Fibroblast of skin of back (primary cell): ENCODE measurements at regions not wholly inside any gene's neighbourhood (a gene's known extent, or its start where the extent isn't known, plus 50 kb on each side); places are given as distances from the start of the nearest gene placed in this dataset.
"Not testable (repeated sequence)": the region's sequence is repeated elsewhere in the genome, so short reads cannot be mapped to it uniquely, and the experiment has no call there.

Source experiments
- DNase-seq: peaks from one replicate; pipeline ENCODE4 v3.0.0-alpha.2; 2013

- DNase-seq, result no peak
These were observed 126.4 kb downstream of the CCER1 start for GRCh38 chr12:90828621-90829020.

- DNase-seq, result no peak
These were observed 127.4 kb downstream of the CCER1 start for GRCh38 chr12:90827567-90827966.

- DNase-seq, result no peak
These were observed 128.9 kb downstream of the CCER1 start for GRCh38 chr12:90826036-90826435.

- DNase-seq, result no peak
These were observed 131.1 kb downstream of the CCER1 start for GRCh38 chr12:90823859-90824258.

GRCh38 chr12:90819709-90820108 lies 135.3 kb downstream of the CCER1 start:
- DNase-seq, result no peak

GRCh38 chr12:90816353-90817089 lies 138.5 kb downstream of the CCER1 start:
- peak; percentile 42 for DNase-seq

GRCh38 chr12:90809940-90810339 lies 145.0 kb downstream of the CCER1 start:
- DNase-seq, result no peak

GRCh38 chr12:90808568-90808967 lies 146.4 kb downstream of the CCER1 start:
- DNase-seq, result no peak

- DNase-seq, result no peak
These were observed 152.2 kb downstream of the CCER1 start for GRCh38 chr12:90802727-90803126.

GRCh38 chr12:90801776-90802175 lies 153.2 kb downstream of the CCER1 start:
- peak; percentile 51 for DNase-seq

GRCh38 chr12:90794212-90794611 lies 160.8 kb downstream of the CCER1 start:
- no peak for DNase-seq

GRCh38 chr12:90792718-90793117 lies 162.3 kb downstream of the CCER1 start:
- DNase-seq, result not testable (repeated sequence)

GRCh38 chr12:90791445-90791844 lies 163.5 kb downstream of the CCER1 start:
- DNase-seq, result no peak

- DNase-seq, result no peak
These were observed 164.2 kb downstream of the CCER1 start for GRCh38 chr12:90790747-90791146.

- DNase-seq, result peak; percentile 87
These were observed 181.5 kb downstream of the CCER1 start for GRCh38 chr12:90773491-90773890.

GRCh38 chr12:90770861-90771260 lies 184.1 kb downstream of the CCER1 start:
- no peak for DNase-seq

- no peak for DNase-seq
These were observed 197.0 kb downstream of the CCER1 start for GRCh38 chr12:90757957-90758356.

- no peak for DNase-seq
These were observed 209.8 kb downstream of the CCER1 start for GRCh38 chr12:90745211-90745610.

- peak; percentile 18 for DNase-seq
These were observed 213.4 kb downstream of the CCER1 start for GRCh38 chr12:90741611-90742010.

GRCh38 chr12:90729736-90730135 lies 225.2 kb downstream of the CCER1 start:
- peak; percentile 58 for DNase-seq

- DNase-seq, result peak; percentile 50
These were observed 242.3 kb downstream of the CCER1 start for GRCh38 chr12:90712671-90713070.

GRCh38 chr12:90710711-90711110 lies 244.3 kb downstream of the CCER1 start:
- DNase-seq, result no peak

- DNase-seq, result no peak
These were observed 248.9 kb downstream of the CCER1 start for GRCh38 chr12:90706036-90706435.

GRCh38 chr12:90695415-90695814 lies 259.6 kb downstream of the CCER1 start:
- DNase-seq, result no peak

GRCh38 chr12:90690120-90690519 lies 264.9 kb downstream of the CCER1 start:
- no peak for DNase-seq
